ENCODE measurements at regions not wholly inside any gene's neighbourhood (a gene's known extent, or its start where the extent isn't known, plus 50 kb on each side); places are given as distances from the start of the nearest gene placed in this dataset.
A peak's percentile ranks its signal among the peaks of the same experiment; 100 is the strongest.

DNA sequence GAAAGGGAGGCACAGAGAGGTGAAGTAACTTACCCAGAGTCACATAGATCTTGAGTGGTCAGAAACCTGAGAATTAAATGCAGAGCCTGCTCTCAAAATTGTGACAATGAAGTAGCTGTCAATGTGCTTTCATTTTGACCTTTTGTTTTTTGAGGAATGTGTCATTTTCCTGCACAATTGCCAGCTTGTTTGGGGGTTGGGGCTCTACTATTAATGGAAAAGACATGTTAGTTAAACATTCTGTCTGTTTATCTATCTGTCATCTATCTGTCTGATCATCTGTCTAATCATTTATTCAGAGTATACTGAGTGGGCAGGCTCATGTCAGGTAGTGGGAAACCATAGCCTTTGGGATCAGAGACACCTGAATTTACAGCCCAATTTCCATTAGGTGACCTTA is 428.4 kb downstream of the TSN start:
- DNase-seq = no peak

DNA sequence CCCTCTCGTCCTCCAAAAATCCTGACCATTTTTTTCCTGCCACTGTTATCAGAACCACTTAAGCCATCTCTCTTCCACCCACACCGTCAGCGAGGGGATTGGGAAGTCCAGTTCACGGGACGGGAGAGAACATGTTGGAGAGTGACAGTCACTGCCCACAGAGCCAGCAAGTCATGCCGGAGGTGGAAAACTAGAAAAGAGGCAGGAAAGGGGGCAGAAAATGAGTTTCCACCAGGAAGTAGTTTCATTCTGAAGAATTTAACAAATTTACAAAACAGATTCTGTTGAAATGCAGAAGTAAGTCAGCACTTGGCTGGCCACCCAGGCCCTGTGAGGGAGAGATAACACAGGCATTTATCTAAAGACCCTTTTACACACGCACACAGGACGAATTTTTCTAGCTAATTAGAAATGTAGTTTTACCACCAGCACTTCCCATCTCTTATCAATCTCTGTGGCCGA is 431.3 kb downstream of the TSN start:
- DNase-seq = no peak

DNA sequence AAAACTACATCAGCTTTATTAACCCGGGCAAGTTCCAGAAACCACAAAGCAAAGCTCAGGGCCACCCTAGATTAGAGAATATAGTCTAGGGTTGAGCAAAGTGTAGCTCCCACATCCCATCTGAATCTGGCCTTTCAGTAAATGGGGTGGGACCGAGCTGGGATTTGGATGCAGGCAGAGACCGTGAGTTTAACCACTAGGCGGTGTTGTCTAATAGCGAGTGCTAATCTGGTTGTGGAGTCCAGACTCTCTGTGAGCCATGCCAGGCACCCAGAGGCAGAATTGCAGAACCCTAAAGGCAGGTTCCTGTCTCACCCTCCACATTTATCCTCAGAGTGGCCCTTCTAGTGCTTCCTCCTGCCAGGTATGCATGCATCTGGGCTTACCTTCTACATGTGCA is 435.9 kb downstream of the TSN start:
- peak; percentile 19 for DNase-seq

DNA sequence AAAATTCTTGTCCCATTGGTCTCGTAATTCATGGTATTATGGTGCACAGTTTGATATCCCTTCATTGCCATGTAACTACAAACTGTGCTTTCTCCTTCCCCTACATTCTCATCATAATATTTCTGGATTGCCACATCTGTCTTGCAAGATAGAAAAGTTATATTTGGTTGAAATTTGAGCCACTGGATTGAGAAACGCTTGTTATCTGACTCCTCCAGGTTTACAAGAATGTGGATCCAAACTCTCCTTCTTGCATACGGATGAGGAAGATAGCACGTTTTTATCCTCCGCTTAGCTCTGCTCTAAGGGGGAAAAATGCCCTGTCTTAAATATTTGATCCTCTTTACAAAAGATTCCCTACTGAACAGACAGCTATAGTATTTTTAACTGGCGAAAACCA is 438.2 kb downstream of the TSN start:
- DNase-seq = no peak

DNA sequence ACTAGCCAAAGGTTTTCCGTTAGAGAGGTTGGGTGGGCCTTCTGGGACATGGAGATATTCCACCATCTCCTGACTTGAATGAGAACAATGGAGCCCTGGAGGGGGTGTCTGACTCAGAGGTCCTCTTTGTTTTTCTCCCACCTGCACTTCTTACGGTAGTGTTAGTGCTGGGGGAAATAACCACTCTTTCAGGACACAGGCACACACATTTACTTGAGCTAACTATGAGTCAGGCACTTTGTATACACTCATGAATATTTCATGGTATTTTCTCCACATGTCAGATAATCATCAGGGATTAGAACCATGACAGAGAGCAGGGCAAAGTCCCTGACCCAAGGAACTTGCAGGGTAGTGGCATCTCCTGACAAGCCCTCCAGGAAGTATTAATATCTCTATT is 439.1 kb downstream of the TSN start:
- DNase-seq = no peak

DNA sequence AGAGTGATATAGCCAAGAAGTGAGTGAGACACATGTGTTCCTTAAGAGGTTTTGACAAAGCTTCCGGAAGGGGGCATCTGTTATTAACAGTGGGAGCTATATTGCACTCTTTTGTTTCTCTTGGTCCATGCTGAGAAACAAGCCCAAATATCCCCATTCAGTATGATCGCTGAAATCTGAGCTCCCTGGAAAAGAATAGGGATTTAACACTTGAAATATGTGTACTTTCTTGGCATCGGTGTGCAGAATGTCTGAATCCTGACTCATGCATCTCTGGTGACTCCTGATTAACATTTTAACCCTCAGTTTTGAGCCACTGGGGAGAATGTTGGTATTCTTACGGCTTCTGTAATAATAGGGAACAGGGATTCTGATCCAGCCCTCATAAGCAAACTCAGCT is 448.1 kb downstream of the TSN start:
- no peak for DNase-seq

DNA sequence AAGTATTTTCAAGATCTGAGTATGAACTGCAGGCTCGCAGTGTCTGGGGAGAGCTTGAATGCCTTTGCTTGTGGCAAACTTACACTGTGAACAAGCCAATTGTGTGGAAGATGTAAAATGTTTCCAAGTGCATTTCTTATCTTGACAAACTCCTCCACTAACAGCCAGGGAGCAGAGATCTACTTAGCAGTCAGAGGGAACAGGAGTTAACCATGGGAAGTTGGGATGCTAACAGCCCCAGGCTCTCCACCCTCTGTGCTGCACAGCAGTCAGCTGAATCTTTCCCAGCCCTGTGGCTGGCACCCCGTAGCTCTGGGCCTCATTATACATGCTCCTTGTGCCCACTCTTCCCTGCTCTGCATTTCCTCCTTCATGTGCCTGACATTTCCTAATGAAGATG is 450.2 kb downstream of the TSN start:
- no peak for DNase-seq

DNA sequence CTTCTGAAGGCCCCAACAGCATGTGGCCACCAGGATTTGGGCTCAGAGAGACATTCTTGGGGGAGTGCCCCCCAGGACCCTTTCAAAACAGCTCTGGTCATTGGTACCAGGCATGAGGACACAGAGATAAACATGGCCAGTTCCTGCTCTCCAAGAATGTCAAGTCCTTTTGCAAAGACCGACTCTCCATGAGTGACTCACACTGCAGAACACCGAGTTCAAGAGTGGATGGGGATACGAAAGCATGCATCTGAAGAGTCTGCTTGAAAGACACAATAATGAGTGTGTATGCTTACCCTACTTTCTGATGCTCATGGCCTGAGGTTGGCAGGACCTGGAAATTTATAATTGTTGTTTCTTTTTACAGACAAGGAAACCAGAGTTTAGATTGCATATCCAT is 450.6 kb downstream of the TSN start:
- DNase-seq = no peak

DNA sequence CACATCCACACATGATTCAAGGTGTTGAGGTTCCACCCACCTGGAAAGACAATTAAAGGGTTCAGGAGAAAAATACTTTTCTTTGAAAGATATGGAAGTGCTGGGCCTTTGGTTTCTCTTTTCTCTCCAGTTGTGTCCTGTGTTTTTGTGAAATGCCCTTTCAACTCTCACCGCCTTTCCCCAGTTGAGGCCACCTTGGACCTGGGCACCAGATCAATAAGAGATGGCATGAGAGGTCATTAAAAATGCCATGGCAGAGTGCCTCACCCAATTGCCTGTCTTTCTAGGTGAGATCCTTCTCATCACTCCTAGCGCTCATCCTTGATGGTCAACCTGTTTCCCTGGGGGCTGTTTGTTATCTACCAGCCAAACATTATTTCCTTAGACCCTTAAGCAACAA is 453.9 kb downstream of the TSN start:
- no peak for DNase-seq

DNA sequence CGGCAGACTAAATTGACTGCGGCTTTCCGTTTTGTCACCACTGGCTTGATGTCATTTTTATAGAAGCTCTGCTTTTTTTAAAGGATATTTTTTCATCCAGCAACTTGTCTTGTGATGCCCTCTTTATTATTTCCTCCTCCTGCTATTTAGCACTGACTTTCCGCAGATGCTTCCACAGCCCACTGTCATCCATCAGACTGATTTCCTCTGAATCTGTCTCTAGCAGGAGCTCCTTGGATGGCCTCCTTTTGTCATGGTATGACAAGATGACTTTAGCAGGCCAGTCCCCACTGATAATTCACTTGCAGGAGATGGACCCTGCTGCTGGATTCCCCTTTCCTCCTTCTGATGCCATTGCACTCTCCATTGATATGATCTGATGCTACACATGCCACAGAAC is 454.6 kb downstream of the TSN start:
- DNase-seq = no peak

DNA sequence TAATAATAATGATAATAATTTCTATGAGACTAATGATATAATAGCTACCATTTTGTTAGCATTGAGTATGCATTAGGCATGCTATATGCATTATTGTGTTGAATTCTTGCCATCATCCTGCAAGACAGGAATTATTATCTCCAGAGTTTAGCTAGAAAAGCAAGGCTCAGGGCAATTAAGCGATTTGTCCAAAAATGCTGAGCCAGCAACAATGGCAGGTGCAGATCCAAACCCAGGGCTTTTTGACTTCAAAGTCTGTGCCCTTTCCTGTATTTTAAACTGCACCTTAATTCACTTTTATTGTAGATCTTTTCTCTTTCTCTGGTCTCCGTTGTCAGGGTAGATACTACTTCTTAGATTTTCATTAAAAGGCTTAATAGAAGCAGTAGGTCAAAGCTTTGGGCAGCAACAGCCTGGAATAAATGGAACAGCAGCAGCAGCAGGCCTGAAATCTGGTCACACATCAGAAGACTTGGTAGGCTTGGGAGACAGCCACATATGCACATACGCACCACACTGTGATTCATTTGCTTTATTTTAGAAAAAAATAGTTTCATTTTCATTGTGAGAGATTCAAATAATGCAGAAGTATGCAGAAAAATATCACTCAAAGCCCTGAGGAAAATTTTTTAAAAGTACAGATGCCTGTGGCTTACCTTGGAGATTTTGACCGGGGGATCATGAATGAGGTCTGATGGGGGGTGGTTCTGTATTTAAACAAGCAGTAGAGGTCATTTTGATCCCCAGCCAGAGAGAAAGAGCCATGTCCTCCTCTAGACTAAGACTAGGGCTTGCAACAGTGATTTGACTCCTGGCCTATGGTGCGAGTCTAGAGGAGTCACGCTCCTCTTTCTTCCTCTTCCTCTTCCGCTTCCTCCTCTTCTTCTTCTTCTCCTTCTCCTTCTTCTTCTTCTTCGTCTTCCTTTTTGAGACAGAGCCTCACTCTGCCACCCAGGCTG is 455.7 kb downstream of the TSN start:
- DNase-seq = no peak

DNA sequence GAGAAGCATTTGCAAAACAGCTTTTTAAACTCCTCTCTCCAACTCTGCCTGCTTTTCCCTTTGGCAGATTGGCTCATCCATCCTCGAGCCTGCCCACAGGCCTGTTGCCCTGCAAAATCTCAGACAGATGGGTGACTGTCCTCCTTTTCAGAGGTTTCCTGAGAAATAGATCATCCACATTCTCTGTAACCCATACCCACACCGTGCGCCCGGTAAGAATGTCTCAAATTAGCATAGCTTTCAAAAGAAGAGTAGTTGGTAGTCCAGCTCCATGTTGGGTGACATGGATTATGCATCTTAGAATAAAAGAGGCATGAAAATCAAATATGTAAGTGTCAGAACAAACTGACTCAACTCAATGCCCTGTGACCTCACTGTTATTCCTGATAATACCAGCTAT is 457.9 kb downstream of the TSN start:
- DNase-seq = no peak

DNA sequence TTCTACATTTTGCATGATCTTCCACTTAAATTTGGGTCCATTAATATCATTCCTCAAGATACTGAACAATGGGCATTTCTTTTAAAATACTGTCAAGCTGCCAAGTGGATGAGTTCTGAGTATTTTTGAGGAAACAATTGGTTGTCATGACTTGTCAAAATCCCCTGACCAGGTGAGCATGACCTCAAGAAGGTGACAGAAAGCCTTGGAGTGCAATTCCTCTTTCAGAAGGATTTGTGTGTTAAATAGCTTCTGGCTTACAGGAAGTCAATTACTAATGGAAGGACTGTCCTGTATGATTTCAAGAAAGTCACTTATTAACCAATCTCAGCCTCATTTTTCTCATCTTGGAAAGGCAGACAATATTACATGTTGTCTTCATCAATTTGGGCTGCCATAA is 460.6 kb downstream of the TSN start:
- no peak for DNase-seq

DNA sequence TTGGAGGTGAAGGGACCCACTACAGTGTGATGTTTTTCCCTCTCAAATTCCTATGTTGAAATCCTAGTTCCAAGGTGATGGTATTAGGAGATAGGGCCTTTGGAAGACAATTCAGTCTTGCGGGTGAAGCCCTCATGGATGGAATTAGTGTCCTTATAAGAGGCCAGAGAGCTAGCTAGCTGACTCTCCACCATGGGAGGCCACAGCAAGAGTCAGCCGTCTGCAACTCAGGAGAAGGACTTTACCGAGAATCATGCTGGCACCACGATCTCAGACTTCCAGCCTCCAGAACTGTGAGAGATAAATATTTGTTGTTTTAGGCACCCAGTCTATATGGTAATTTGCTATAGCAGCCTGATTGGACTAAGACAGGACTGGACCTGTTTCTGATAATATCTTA is 461.4 kb downstream of the TSN start:
- DNase-seq = no peak

DNA sequence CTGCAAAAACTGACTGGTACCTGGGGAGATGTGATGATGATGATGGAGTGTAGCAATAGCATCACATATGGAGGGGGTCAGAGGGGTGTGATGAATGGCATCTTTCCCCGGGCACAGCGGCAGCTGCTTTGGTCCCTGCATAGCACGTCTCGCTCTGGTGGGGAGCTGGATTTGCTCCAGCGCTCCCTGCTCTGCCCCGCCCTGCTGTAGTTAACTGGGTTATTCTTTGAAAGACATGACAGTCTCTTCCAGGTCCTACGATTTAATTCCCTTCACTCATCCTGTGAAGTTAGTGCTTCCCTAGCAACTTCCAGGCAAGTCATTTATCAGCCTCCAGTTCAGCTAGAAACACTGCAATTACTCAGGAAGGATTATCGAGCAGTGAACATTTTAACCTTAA is 463.1 kb downstream of the TSN start:
- no peak for DNase-seq

DNA sequence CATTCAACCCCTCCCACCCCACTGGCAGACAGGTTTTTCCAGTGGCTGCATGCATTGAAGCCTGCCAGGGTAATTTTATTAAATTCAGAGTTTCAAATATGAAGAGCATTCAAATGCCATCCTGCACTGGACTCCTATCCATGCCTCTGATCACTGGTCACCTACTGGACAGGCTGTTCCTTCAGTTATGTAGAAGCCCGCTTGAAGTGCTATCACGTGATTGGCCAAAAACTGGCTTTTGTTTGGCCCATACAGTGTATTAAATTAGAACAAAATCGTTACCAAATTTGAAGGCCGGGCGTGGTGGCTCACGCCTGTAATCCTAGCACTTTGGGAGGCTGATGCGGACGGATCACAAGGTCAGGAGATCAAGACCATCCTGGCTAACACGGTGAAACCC is 464.1 kb downstream of the TSN start:
- no peak for DNase-seq

DNA sequence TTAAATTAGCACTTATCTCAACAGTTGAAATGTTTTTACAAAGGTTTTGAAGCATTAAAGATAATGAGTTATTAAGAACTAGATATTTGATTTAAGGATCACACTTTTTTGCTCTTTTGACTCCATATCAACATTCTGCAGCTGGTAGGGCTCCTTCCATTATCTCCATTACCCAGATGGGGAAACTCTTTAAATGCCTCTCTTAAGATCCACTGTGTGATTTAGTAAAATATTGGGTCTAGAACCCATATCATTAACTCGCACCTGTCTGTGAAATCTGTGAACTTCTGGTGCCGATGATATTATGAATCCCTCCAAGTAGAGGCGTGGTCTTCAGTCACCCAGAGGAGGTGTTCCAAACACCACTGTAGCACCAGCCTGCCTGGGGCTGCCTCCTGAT is 466.2 kb downstream of the TSN start:
- no peak for DNase-seq

DNA sequence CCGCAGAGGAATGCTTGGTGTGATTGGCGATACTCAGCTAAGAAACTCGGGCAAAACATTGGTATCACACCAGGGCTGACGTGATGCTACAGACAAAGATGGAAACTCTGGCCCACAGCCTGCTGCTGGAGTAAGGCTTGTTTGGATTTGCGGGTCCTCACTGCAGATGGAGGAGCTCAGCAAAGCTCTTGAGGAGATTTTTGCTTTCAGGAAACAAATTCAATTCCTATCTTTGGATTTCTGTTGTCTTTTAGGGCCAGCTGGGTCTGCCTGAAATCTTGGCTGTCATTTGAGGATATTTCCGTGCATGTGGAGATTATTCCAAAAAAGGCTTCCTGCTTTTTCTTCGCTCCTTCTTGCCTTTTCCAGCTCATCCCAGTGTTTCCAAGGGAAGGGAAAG is 475.8 kb downstream of the TSN start:
- DNase-seq = no peak

DNA sequence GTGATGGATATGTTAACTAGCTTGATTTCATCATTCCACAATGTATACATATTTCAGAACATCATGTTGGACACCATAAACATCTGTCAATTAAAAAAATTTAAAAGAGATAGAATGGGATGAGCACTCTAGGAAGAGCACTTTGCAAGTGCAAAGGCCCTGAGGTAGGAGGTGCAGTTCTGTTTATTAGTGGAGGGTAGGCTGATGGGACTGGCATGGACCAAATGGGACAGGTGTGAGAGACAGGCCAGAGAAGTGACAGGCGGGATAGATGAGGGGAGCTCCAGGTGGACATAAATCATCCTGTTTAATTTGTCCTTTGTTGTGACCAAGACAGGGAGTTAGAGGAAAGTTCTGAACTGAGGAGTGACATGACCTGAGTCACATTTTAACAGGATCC is 477.9 kb downstream of the TSN start:
- DNase-seq = no peak

DNA sequence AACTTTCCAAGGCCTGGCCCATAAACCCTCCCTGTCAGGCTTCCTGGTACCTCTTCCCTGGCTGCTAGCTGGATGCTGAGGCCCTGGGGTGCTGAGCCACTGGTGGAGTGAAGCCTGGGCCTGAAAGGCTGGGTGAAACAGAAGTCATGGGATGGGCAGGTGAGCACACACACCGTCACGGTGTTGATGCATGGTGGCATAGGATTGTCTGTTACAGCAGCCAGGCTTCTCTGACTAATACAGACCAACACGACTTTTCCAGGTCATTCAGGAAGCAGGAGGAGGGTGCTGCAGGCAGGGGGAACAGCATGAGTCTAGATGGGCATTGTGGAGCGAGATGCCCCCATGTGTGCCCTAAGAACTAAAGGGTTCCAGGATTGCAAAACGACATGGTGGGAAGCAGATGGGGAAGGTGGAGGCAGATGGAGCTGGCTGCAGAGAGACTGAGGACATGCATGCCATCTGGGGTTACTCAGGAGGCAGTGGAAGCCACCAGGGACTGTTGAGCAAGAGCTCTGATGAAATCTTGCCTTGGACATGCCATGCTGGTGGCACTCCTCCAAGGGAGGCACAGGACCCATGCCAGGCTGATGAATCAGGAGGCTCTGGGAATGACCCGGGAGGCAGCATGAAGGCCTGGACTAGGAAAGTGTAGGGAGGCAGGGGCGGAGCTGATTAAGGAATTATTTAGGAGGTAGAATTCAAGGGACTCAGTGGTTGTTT is 480.9 kb downstream of the TSN start:
- no peak for DNase-seq

DNA sequence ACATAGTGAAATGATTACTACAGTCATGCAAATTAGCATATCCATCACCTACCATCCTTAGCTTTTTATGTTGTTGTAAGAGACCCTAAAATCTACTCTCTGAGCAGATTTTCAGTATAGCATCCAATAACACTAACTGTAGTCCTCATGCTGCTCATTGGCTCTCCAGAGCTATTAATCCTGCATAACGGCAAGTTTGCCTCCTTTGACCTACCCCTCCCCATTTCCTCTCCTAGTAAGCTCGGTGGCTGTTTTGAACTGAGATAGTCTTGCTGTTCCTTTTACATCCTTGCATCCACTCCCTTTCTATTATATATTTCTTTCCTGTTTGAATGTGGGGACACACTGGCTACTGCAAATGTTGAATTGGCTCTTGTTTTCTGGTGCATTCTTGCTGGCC is 481.5 kb downstream of the TSN start:
- no peak for DNase-seq

DNA sequence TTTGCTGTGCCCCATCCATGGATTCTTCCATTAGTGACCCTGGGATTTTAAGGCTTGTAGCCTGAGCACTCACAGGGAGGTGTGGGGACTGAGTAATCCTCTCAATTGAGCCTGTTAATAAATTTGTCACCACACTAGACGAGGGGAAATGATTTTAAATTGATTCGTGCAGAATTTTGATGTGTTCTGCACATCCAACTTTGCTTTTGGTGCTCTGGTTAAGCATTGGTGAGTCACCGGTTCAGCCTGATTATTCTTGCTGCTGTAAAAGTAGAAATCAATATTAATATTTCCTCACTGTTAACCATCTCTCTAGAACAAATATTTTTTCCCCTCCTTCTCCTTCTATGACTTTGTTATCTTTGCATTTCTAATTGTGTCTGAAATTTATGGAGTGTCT is 482.0 kb downstream of the TSN start:
- DNase-seq = no peak

DNA sequence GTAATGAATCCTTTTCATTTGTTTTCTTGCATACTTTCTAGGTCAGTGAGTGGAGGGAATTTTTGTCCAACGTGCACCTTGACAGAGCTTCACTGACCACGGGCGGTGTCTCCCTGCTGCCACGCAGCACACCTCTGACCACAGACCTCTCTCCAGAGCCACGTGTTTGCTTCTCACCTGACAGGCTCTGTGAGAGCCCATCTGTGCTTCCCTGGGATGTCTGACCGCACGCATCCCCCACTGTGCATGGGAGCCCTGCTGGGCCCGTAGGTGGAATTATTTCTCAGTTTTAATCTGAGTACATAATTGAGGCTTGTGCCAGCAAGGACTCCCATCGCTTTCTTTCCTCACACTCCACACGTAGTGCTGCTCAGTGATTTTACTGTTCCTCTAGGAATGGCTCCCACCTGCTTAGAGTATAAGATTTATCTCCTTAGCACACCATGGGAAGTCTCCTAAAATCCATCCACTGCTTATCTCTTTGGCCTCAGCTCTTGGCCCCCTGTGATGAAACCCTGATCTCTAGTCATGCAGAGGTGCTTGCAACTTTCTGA is 482.6 kb downstream of the TSN start:
- peak; percentile 3 for DNase-seq

DNA sequence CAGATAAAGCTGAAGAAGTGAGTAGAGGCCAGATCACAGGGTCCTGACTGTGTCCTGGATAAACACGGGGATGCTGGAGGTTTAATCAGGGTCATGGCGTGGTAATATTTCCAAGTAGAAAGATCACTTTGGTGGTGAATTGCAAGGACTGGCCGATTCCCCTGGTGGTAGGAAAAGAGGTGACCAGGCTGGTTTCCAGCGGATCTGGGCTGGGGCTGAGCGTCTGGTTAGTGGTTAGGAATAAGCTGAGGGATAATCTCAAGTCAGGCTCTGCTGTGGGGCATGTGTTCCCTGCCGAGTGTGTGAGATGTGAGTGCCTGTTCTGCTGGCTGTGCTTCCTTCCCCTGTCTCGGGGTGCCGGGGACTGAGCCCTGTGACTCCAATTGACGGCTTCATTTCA is 484.0 kb downstream of the TSN start:
- no peak for DNase-seq
